Neuronal stem cell (in vitro differentiated cells): ENCODE measurements at regions not wholly inside any gene's neighbourhood (a gene's known extent, or its start where the extent isn't known, plus 50 kb on each side); places are given as distances from the start of the nearest gene placed in this dataset.

Experiments
- DNase-seq: peaks from one replicate; pipeline ENCODE4 v3.0.0-alpha.2; 2013; ENCODE audit warnings: low spot score
- H2AFZ ChIP-seq: one replicate; pipeline ENCODE4 v1.6.1; 2013; ENCODE audit warnings: mild to moderate bottlenecking, low read length, inconsistent platforms
- H2AK5ac ChIP-seq: 2 replicates; pipeline ENCODE4 v1.6.1; 2013; ENCODE audit warnings: low read depth, mild to moderate bottlenecking, inconsistent platforms, low read length, moderate library complexity, mixed read lengths
- H2BK120ac ChIP-seq: 2 replicates; pipeline ENCODE4 v1.6.1; 2013; ENCODE audit warnings: low read depth, mild to moderate bottlenecking, inconsistent platforms, low read length, moderate library complexity, mixed read lengths
- H2BK12ac ChIP-seq: one replicate; pipeline ENCODE4 v1.6.1; 2013; ENCODE audit warnings: low read length, inconsistent platforms
- H2BK15ac ChIP-seq: 2 replicates; pipeline ENCODE4 v1.6.1; 2013; ENCODE audit warnings: mild to moderate bottlenecking, low read length, inconsistent platforms, mixed read lengths
- H2BK5ac ChIP-seq: one replicate; pipeline ENCODE4 v1.6.1; 2013; ENCODE audit warnings: inconsistent platforms, mild to moderate bottlenecking, low read length, moderate library complexity
- H3K14ac ChIP-seq: one replicate; pipeline ENCODE4 v1.6.1; 2013; ENCODE audit warnings: low read length, inconsistent platforms
- H3K18ac ChIP-seq: 2 replicates; pipeline ENCODE4 v1.6.1; 2013; ENCODE audit warnings: low read length, inconsistent platforms
- H3K23ac ChIP-seq: 2 replicates; pipeline ENCODE4 v1.6.1; 2013; ENCODE audit warnings: low read depth, mild to moderate bottlenecking, mixed read lengths, low read length, inconsistent platforms; ENCODE audit not compliant: poor library complexity
- H3K27ac ChIP-seq: replicated peaks from 3 replicates; pipeline ENCODE4 v1.5.1; 2013; ENCODE audit warnings: low read length, inconsistent platforms
- H3K27me3 ChIP-seq, 3 experiments: 2 replicates each; pipeline ENCODE4 v1.6.1; 2013; ENCODE audit warnings: low read length in 3 of 3, mild to moderate bottlenecking in 2 of 3, inconsistent platforms in 1 of 3, low read depth in 1 of 3, mixed read lengths in 1 of 3, moderate library complexity in 1 of 3; ENCODE audit not compliant: control insufficient read depth in 3 of 3, insufficient read depth in 3 of 3
- H3K36me3 ChIP-seq, 2 donors: replicated peaks in 1 of 2; 2 replicates each; pipeline ENCODE4 v1.6.1; 2013; ENCODE audit warnings: low read length in 2 of 2; ENCODE audit not compliant: control insufficient read depth in 2 of 2, insufficient read depth in 2 of 2
- H3K4ac ChIP-seq: 2 replicates; pipeline ENCODE4 v1.6.1; 2013; ENCODE audit warnings: inconsistent platforms, mild to moderate bottlenecking, low read length, moderate library complexity
- H3K4me1 ChIP-seq, 2 donors: 1 replicate in 1 of 2; 2 replicates in 1 of 2; pipeline ENCODE4 v1.6.1; 2013; ENCODE audit warnings: low read length in 2 of 2, low read depth in 1 of 2; ENCODE audit not compliant: control insufficient read depth in 2 of 2, insufficient read depth in 1 of 2
- H3K4me2 ChIP-seq: one replicate; pipeline ENCODE4 v1.6.1; 2013; ENCODE audit warnings: mild to moderate bottlenecking, low read length, inconsistent platforms; ENCODE audit not compliant: insufficient read depth, poor library complexity, severe bottlenecking
- H3K4me3 ChIP-seq, 2 donors: 2 replicates each; pipeline ENCODE4 v1.5.1; 2013; ENCODE audit warnings: low read length in 2 of 2, mild to moderate bottlenecking in 2 of 2, inconsistent platforms in 1 of 2, moderate library complexity in 1 of 2
- H3K79me1 ChIP-seq: one replicate; pipeline ENCODE4 v1.6.1; 2013; ENCODE audit warnings: low read depth, mild to moderate bottlenecking, inconsistent platforms, low read length, moderate library complexity
- H3K9ac ChIP-seq: one replicate; pipeline ENCODE4 v1.6.1; 2013; ENCODE audit warnings: mild to moderate bottlenecking, low read depth, low read length, inconsistent platforms; ENCODE audit not compliant: poor library complexity
- H3K9me3 ChIP-seq, 2 donors: replicated peaks in 1 of 2; 2 replicates each; pipeline versions ENCODE3 to v1.6.1; 2013; ENCODE audit warnings: low read length in 2 of 2, mild to moderate bottlenecking in 2 of 2, inconsistent platforms in 1 of 2, low read depth in 1 of 2, mixed read lengths in 1 of 2, moderate library complexity in 1 of 2; ENCODE audit not compliant: control insufficient read depth in 2 of 2, insufficient read depth in 1 of 2
- H4K8ac ChIP-seq: one replicate; pipeline ENCODE4 v1.6.1; 2013; ENCODE audit warnings: low read depth, mild to moderate bottlenecking, inconsistent platforms, low read length, moderate library complexity
- H4K91ac ChIP-seq: one replicate; pipeline ENCODE4 v1.6.1; 2013; ENCODE audit warnings: low read length, low read depth, mild to moderate bottlenecking, inconsistent platforms; ENCODE audit not compliant: poor library complexity
- WGBS, 2 donors: extraction: QIAGEN DNeasy Blood & Tissue Kit; methylation state at CpG; one replicate each; pipeline ENCODE4 v1.1.7; 2013; ENCODE audit warnings: missing lambda C conversion rate in 2 of 2, mixed read lengths in 1 of 2; ENCODE audit not compliant: insufficient read length in 2 of 2, insufficient replicate concordance in 1 of 2; ENCODE audit errors: extremely low coverage in 2 of 2; 5-methylcytosine and 5-hydroxymethylcytosine counted together

- no peak for DNase-seq
- Histone ChIP-seq H4K8ac (no peak overlapping the region), H2BK15ac (no peak overlapping the region), H3K4me2 (no peak overlapping the region), H3K27me3 (no peaks in the 10 kb centered on the region), H3K27ac (no peak overlapping the region), H3K14ac (no peak overlapping the region), H3K9ac (no peak overlapping the region), H2AFZ (no peak overlapping the region), H3K9me3 (no peaks in the 10 kb centered on the region), H3K4me3 (no peak overlapping the region), H3K79me1 (no peaks in the 10 kb centered on the region), H3K23ac (no peak overlapping the region), H2BK5ac (no peak overlapping the region), H2AK5ac (no peak overlapping the region), H3K36me3 (no peaks in the 10 kb centered on the region), H3K4me1 (peaks cover 1 to 3% of the 10 kb centered on the region in 2 donors), H2BK120ac (no peak overlapping the region), H3K4ac (no peak overlapping the region), H4K91ac (no peak overlapping the region), H3K18ac (no peak overlapping the region), H2BK12ac (no peak overlapping the region)
These were observed 285.1 kb downstream of the RBM43 start for GRCh38 chr2:150976604-150977003.

GRCh38 chr2:150974864-150975263 lies 286.8 kb downstream of the RBM43 start:
- H3K27me3 ChIP-seq = no peaks in the 10 kb centered on the region
- peaks cover 0 to 1% of the 10 kb centered on the region in 2 donors for H3K4me1 ChIP-seq
- no peak overlapping the region for H3K9ac ChIP-seq
- H3K27ac ChIP-seq = no peak overlapping the region
- no peak overlapping the region for H2BK15ac ChIP-seq
- H2BK5ac ChIP-seq = no peak overlapping the region
- no peak overlapping the region for H4K8ac ChIP-seq
- no peaks in the 10 kb centered on the region for H3K79me1 ChIP-seq
- DNase-seq = no peak
- no peak overlapping the region for H3K4ac ChIP-seq
- no peak overlapping the region for H3K4me2 ChIP-seq
- H3K9me3 ChIP-seq = no peaks in the 10 kb centered on the region
- H2BK120ac ChIP-seq = no peak overlapping the region
- no peak overlapping the region for H2AFZ ChIP-seq
- no peak overlapping the region for H3K18ac ChIP-seq
- H2BK12ac ChIP-seq = no peak overlapping the region
- no peak overlapping the region for H3K4me3 ChIP-seq
- H3K36me3 ChIP-seq = no peaks in the 10 kb centered on the region
- no peak overlapping the region for H3K23ac ChIP-seq
- H4K91ac ChIP-seq = no peak overlapping the region
- no peak overlapping the region for H3K14ac ChIP-seq
- no peak overlapping the region for H2AK5ac ChIP-seq

GRCh38 chr2:150974234-150974633 lies 287.4 kb downstream of the RBM43 start:
- H4K8ac ChIP-seq = no peak overlapping the region
- H3K4me2 ChIP-seq = no peak overlapping the region
- H3K23ac ChIP-seq = no peak overlapping the region
- no peak overlapping the region for H2BK120ac ChIP-seq
- H3K79me1 ChIP-seq = no peaks in the 10 kb centered on the region
- no peak overlapping the region for H3K4me3 ChIP-seq
- no CpG with 5 or more reads among the region's 1 CpG for WGBS, 2 donors
- no peak overlapping the region for H4K91ac ChIP-seq
- no peaks in the 10 kb centered on the region for H3K36me3 ChIP-seq
- DNase-seq = no peak
- H2AFZ ChIP-seq = no peak overlapping the region
- no peak overlapping the region for H3K14ac ChIP-seq
- H3K4me1 ChIP-seq = peaks cover 0 to 1% of the 10 kb centered on the region in 2 donors
- H3K9ac ChIP-seq = no peak overlapping the region
- H3K18ac ChIP-seq = no peak overlapping the region
- H2BK5ac ChIP-seq = no peak overlapping the region
- no peaks in the 10 kb centered on the region for H3K9me3 ChIP-seq
- H2AK5ac ChIP-seq = no peak overlapping the region
- H3K27me3 ChIP-seq = no peaks in the 10 kb centered on the region
- no peak overlapping the region for H3K4ac ChIP-seq
- H3K27ac ChIP-seq = no peak overlapping the region
- H2BK12ac ChIP-seq = no peak overlapping the region
- H2BK15ac ChIP-seq = no peak overlapping the region

- Histone ChIP-seq H3K36me3 (no peaks in the 10 kb centered on the region), H3K4me3 (no peak overlapping the region), H3K79me1 (no peaks in the 10 kb centered on the region), H2AFZ (no peak overlapping the region), H3K27ac (no peak overlapping the region), H3K18ac (no peak overlapping the region), H2BK120ac (no peak overlapping the region), H3K27me3 (no peaks in the 10 kb centered on the region), H3K9me3 (no peaks in the 10 kb centered on the region), H3K4me2 (no peak overlapping the region), H3K14ac (no peak overlapping the region), H4K8ac (no peak overlapping the region), H3K9ac (no peak overlapping the region), H4K91ac (no peak overlapping the region), H3K4me1 (no peaks in the 10 kb centered on the region), H3K23ac (no peak overlapping the region), H2AK5ac (no peak overlapping the region), H3K4ac (no peak overlapping the region), H2BK12ac (no peak overlapping the region), H2BK5ac (no peak overlapping the region), H2BK15ac (no peak overlapping the region)
- WGBS, 2 donors = no CpG with 5 or more reads among the region's 3 CpGs
- no peak for DNase-seq
These were observed 289.8 kb downstream of the RBM43 start for GRCh38 chr2:150971910-150972309.
